ENCODE measurements at regions not wholly inside any gene's neighbourhood (a gene's known extent, or its start where the extent isn't known, plus 50 kb on each side); places are given as distances from the start of the nearest gene placed in this dataset.

GRCh38 chr6:114435985-114436384 lies 93.2 kb upstream of the HS3ST5 start:
- no peaks in the 10 kb centered on the region for H3K36me3 Mint-ChIP-seq (ENCODE audit: low read depth)
- intact Hi-C loops (cut with micrococcal nuclease), result no loop called here
- no peak overlapping the region for H3K27ac Mint-ChIP-seq
- no peak overlapping the region for H3K4me3 Mint-ChIP-seq
- no peaks in the 10 kb centered on the region for H3K4me1 Mint-ChIP-seq (ENCODE audit: low read depth)
- H3K27me3 Mint-ChIP-seq, result no peaks in the 10 kb centered on the region
- no peaks in the 10 kb centered on the region for H3K9me3 Mint-ChIP-seq

GRCh38 chr6:114432400-114432799 lies 89.6 kb upstream of the HS3ST5 start:
- no peaks in the 10 kb centered on the region for H3K9me3 Mint-ChIP-seq
- H3K4me3 Mint-ChIP-seq, result no peak overlapping the region
- no peaks in the 10 kb centered on the region for H3K4me1 Mint-ChIP-seq (ENCODE audit: low read depth)
- H3K27ac Mint-ChIP-seq, result no peak overlapping the region
- H3K36me3 Mint-ChIP-seq (ENCODE audit: low read depth), result no peaks in the 10 kb centered on the region
- H3K27me3 Mint-ChIP-seq, result no peaks in the 10 kb centered on the region
- intact Hi-C loops (cut with micrococcal nuclease), result no loop called here

GRCh38 chr6:114431641-114432040 lies 88.8 kb upstream of the HS3ST5 start:
- Mint-ChIP-seq H3K4me3 (no peak overlapping the region), H3K36me3 (ENCODE audit: low read depth) (no peaks in the 10 kb centered on the region), H3K4me1 (ENCODE audit: low read depth) (no peaks in the 10 kb centered on the region), H3K27ac (no peak overlapping the region), H3K27me3 (no peaks in the 10 kb centered on the region), H3K9me3 (no peaks in the 10 kb centered on the region)
- intact Hi-C loops (cut with micrococcal nuclease), result no loop called here

GRCh38 chr6:114430534-114431124 lies 87.8 kb upstream of the HS3ST5 start:
- no peak overlapping the region for H3K4me3 Mint-ChIP-seq
- no peaks in the 10 kb centered on the region for H3K27me3 Mint-ChIP-seq
- H3K36me3 Mint-ChIP-seq (ENCODE audit: low read depth), result no peaks in the 10 kb centered on the region
- no peaks in the 10 kb centered on the region for H3K9me3 Mint-ChIP-seq
- intact Hi-C loops (cut with micrococcal nuclease), result no loop called here
- no peaks in the 10 kb centered on the region for H3K4me1 Mint-ChIP-seq (ENCODE audit: low read depth)
- no peak overlapping the region for H3K27ac Mint-ChIP-seq

GRCh38 chr6:114428341-114428740 lies 85.5 kb upstream of the HS3ST5 start:
- H3K27ac Mint-ChIP-seq, result no peak overlapping the region
- H3K9me3 Mint-ChIP-seq, result peaks cover 8% of the 10 kb centered on the region
- no peaks in the 10 kb centered on the region for H3K36me3 Mint-ChIP-seq (ENCODE audit: low read depth)
- no peaks in the 10 kb centered on the region for H3K27me3 Mint-ChIP-seq
- no peak overlapping the region for H3K4me3 Mint-ChIP-seq
- H3K4me1 Mint-ChIP-seq (ENCODE audit: low read depth), result no peaks in the 10 kb centered on the region
- intact Hi-C loops (cut with micrococcal nuclease), result no loop called here

- Mint-ChIP-seq H3K27me3 (no peaks in the 10 kb centered on the region), H3K9me3 (peaks cover 8% of the 10 kb centered on the region), H3K36me3 (ENCODE audit: low read depth) (no peaks in the 10 kb centered on the region), H3K4me3 (no peak overlapping the region), H3K4me1 (ENCODE audit: low read depth) (no peaks in the 10 kb centered on the region), H3K27ac (no peak overlapping the region)
- intact Hi-C loops (cut with micrococcal nuclease), result no loop called here
Observed at GRCh38 chr6:114421199-114421598, 78.4 kb upstream of the HS3ST5 start.

GRCh38 chr6:114419175-114419574 lies 76.4 kb upstream of the HS3ST5 start:
- Mint-ChIP-seq H3K4me3 (no peak overlapping the region), H3K36me3 (ENCODE audit: low read depth) (no peaks in the 10 kb centered on the region), H3K27me3 (no peaks in the 10 kb centered on the region), H3K4me1 (ENCODE audit: low read depth) (no peaks in the 10 kb centered on the region), H3K9me3 (peaks cover under 1% of the 10 kb centered on the region), H3K27ac (no peak overlapping the region)
- intact Hi-C loops (cut with micrococcal nuclease), result no loop called here

- Mint-ChIP-seq H3K36me3 (ENCODE audit: low read depth) (no peaks in the 10 kb centered on the region), H3K27ac (no peak overlapping the region), H3K4me1 (ENCODE audit: low read depth) (no peaks in the 10 kb centered on the region), H3K9me3 (no peaks in the 10 kb centered on the region), H3K27me3 (no peaks in the 10 kb centered on the region), H3K4me3 (no peak overlapping the region)
- intact Hi-C loops (cut with micrococcal nuclease), result no loop called here
Observed at GRCh38 chr6:114418304-114418972, 75.6 kb upstream of the HS3ST5 start.

GRCh38 chr6:114407426-114408035 lies 64.7 kb upstream of the HS3ST5 start:
- intact Hi-C loops (cut with micrococcal nuclease), result no loop called here
- Mint-ChIP-seq H3K9me3 (no peaks in the 10 kb centered on the region), H3K27ac (no peak overlapping the region)

GRCh38 chr6:114404339-114404955 lies 61.6 kb upstream of the HS3ST5 start:
- no peaks in the 10 kb centered on the region for H3K36me3 Mint-ChIP-seq (ENCODE audit: low read depth)
- H3K4me1 Mint-ChIP-seq (ENCODE audit: low read depth), result no peaks in the 10 kb centered on the region
- no peaks in the 10 kb centered on the region for H3K27me3 Mint-ChIP-seq
- intact Hi-C loops (cut with micrococcal nuclease), result no loop called here
- H3K27ac Mint-ChIP-seq, result no peak overlapping the region
- H3K9me3 Mint-ChIP-seq, result no peaks in the 10 kb centered on the region
- H3K4me3 Mint-ChIP-seq, result no peak overlapping the region

More at GRCh38 chr6:114407426-114408035, 64.7 kb upstream of the HS3ST5 start:
- Mint-ChIP-seq H3K36me3 (ENCODE audit: low read depth) (no peaks in the 10 kb centered on the region), H3K4me3 (no peak overlapping the region), H3K27me3 (no peaks in the 10 kb centered on the region), H3K4me1 (ENCODE audit: low read depth) (no peaks in the 10 kb centered on the region)

- H3K4me3 Mint-ChIP-seq, result no peak overlapping the region
- H3K4me1 Mint-ChIP-seq (ENCODE audit: low read depth), result no peaks in the 10 kb centered on the region
- no peak overlapping the region for H3K27ac Mint-ChIP-seq
- no peaks in the 10 kb centered on the region for H3K27me3 Mint-ChIP-seq
- H3K9me3 Mint-ChIP-seq, result no peaks in the 10 kb centered on the region
- intact Hi-C loops (cut with micrococcal nuclease), result no loop called here
- H3K36me3 Mint-ChIP-seq (ENCODE audit: low read depth), result no peaks in the 10 kb centered on the region
Observed at GRCh38 chr6:114403858-114404257, 61.0 kb upstream of the HS3ST5 start.

GRCh38 chr6:114398481-114398880 lies 55.7 kb upstream of the HS3ST5 start:
- Mint-ChIP-seq H3K4me1 (ENCODE audit: low read depth) (no peaks in the 10 kb centered on the region), H3K27me3 (no peaks in the 10 kb centered on the region), H3K4me3 (no peak overlapping the region), H3K36me3 (ENCODE audit: low read depth) (no peaks in the 10 kb centered on the region), H3K9me3 (no peaks in the 10 kb centered on the region), H3K27ac (no peak overlapping the region)
- intact Hi-C loops (cut with micrococcal nuclease), result no loop called here

All from dendritic cell treated with granulocyte-macrophage colony-stimulating factor and Interleukin-4, amounts not matched to agents 40 ng/mL and 50 ng/mL, for 4 days (primary cell).